ENCODE measurements at regions not wholly inside any gene's neighbourhood (a gene's known extent, or its start where the extent isn't known, plus 50 kb on each side); places are given as distances from the start of the nearest gene placed in this dataset.

- TF ChIP-seq CTCF (IDR thresholded peaks at IDR 0.05) (no peak), EZH2 (IDR thresholded peaks at IDR 0.05; ENCODE audit: borderline replicate concordance, insufficient read depth, low read depth, low read length, poor library complexity, severe bottlenecking) (no peak)
Observed at GRCh38 chr4:128735714-128736113, 73.8 kb upstream of the JADE1 start.
